ENCODE measurements at regions not wholly inside any gene's neighbourhood (a gene's known extent, or its start where the extent isn't known, plus 50 kb on each side); places are given as distances from the start of the nearest gene placed in this dataset.

- H3K27ac Mint-ChIP-seq (ENCODE audit: unreplicated experiment), result no peak overlapping the region
- intact Hi-C loops (cut with micrococcal nuclease; ENCODE audit: unreplicated experiment), result no loop called here
These were observed 97.3 kb upstream of the SMIM21 start for GRCh38 chr18:75524841-75525240.

GRCh38 chr18:75524181-75524580 lies 96.7 kb upstream of the SMIM21 start:
- Mint-ChIP-seq H3K36me3 (ENCODE audit: insufficient read depth, unreplicated experiment) (no peaks in the 10 kb centered on the region), H3K9me3 (ENCODE audit: low read depth, unreplicated experiment) (peaks cover 4% of the 10 kb centered on the region), H3K27me3 (ENCODE audit: unreplicated experiment) (peaks cover 13% of the 10 kb centered on the region), H3K4me1 (ENCODE audit: low read depth, unreplicated experiment) (no peaks in the 10 kb centered on the region), H3K27ac (ENCODE audit: unreplicated experiment) (no peak overlapping the region), H3K4me3 (ENCODE audit: low read depth, unreplicated experiment) (no peak overlapping the region)
- CTCF ChIA-PET, result no interaction called here
- no peak for TF ChIP-seq CTCF (IDR thresholded peaks at IDR 0.05; ENCODE audit: unreplicated experiment)
- intact Hi-C loops (cut with micrococcal nuclease; ENCODE audit: unreplicated experiment), result no loop called here
- no TSS peak for BruUV-seq (replicated peaks)
- no peak for DNase-seq

More at GRCh38 chr18:75524841-75525240, 97.3 kb upstream of the SMIM21 start:
- TF ChIP-seq CTCF (IDR thresholded peaks at IDR 0.05; ENCODE audit: unreplicated experiment), result no peak
- Mint-ChIP-seq H3K36me3 (ENCODE audit: insufficient read depth, unreplicated experiment) (no peaks in the 10 kb centered on the region), H3K4me1 (ENCODE audit: low read depth, unreplicated experiment) (no peaks in the 10 kb centered on the region), H3K9me3 (ENCODE audit: low read depth, unreplicated experiment) (peaks cover 4% of the 10 kb centered on the region), H3K4me3 (ENCODE audit: low read depth, unreplicated experiment) (no peak overlapping the region), H3K27me3 (ENCODE audit: unreplicated experiment) (peaks cover 13% of the 10 kb centered on the region)
- BruUV-seq (replicated peaks), result no TSS peak
- no peak for DNase-seq
- CTCF ChIA-PET, result no interaction called here

GRCh38 chr18:75521816-75522215 lies 94.3 kb upstream of the SMIM21 start:
- Mint-ChIP-seq H3K36me3 (ENCODE audit: insufficient read depth, unreplicated experiment) (no peaks in the 10 kb centered on the region), H3K4me3 (ENCODE audit: low read depth, unreplicated experiment) (no peak overlapping the region), H3K4me1 (ENCODE audit: low read depth, unreplicated experiment) (no peaks in the 10 kb centered on the region), H3K27ac (ENCODE audit: unreplicated experiment) (no peak overlapping the region), H3K27me3 (ENCODE audit: unreplicated experiment) (peaks cover 13% of the 10 kb centered on the region), H3K9me3 (ENCODE audit: low read depth, unreplicated experiment) (peaks cover under 1% of the 10 kb centered on the region)
- DNase-seq, result no peak
- TF ChIP-seq CTCF (IDR thresholded peaks at IDR 0.05; ENCODE audit: unreplicated experiment), result no peak
- intact Hi-C loops (cut with micrococcal nuclease; ENCODE audit: unreplicated experiment), result no loop called here
- CTCF ChIA-PET, result no interaction called here
- BruUV-seq (replicated peaks), result no TSS peak

- CTCF ChIA-PET, result no interaction called here
- no peak overlapping the region for H3K27ac Mint-ChIP-seq (ENCODE audit: unreplicated experiment)
- no peak for DNase-seq
- no peaks in the 10 kb centered on the region for H3K27me3 Mint-ChIP-seq (ENCODE audit: unreplicated experiment)
- peaks cover 7% of the 10 kb centered on the region for H3K9me3 Mint-ChIP-seq (ENCODE audit: low read depth, unreplicated experiment)
- intact Hi-C loops (cut with micrococcal nuclease; ENCODE audit: unreplicated experiment), result no loop called here
- H3K4me1 Mint-ChIP-seq (ENCODE audit: low read depth, unreplicated experiment), result no peaks in the 10 kb centered on the region
- BruUV-seq (replicated peaks), result no TSS peak
- no peak for TF ChIP-seq CTCF (IDR thresholded peaks at IDR 0.05; ENCODE audit: unreplicated experiment)
- no peak overlapping the region for H3K4me3 Mint-ChIP-seq (ENCODE audit: low read depth, unreplicated experiment)
- no peaks in the 10 kb centered on the region for H3K36me3 Mint-ChIP-seq (ENCODE audit: insufficient read depth, unreplicated experiment)
These were observed 90.5 kb upstream of the SMIM21 start for GRCh38 chr18:75518007-75518406.

- peaks cover 7% of the 10 kb centered on the region for H3K9me3 Mint-ChIP-seq (ENCODE audit: low read depth, unreplicated experiment)
- no peak overlapping the region for H3K27ac Mint-ChIP-seq (ENCODE audit: unreplicated experiment)
- no TSS peak for BruUV-seq (replicated peaks)
- no peaks in the 10 kb centered on the region for H3K4me1 Mint-ChIP-seq (ENCODE audit: low read depth, unreplicated experiment)
- no peak overlapping the region for H3K4me3 Mint-ChIP-seq (ENCODE audit: low read depth, unreplicated experiment)
- TF ChIP-seq CTCF (IDR thresholded peaks at IDR 0.05; ENCODE audit: unreplicated experiment), result no peak
- intact Hi-C loops (cut with micrococcal nuclease; ENCODE audit: unreplicated experiment), result no loop called here
- DNase-seq, result no peak
- CTCF ChIA-PET, result no interaction called here
- no peaks in the 10 kb centered on the region for H3K27me3 Mint-ChIP-seq (ENCODE audit: unreplicated experiment)
- H3K36me3 Mint-ChIP-seq (ENCODE audit: insufficient read depth, unreplicated experiment), result no peaks in the 10 kb centered on the region
These were observed 89.8 kb upstream of the SMIM21 start for GRCh38 chr18:75517286-75517685.

Data from Calu3 (cell line).